Tibial nerve (tissue), 4 donors: ENCODE measurements at regions not wholly inside any gene's neighbourhood (a gene's known extent, or its start where the extent isn't known, plus 50 kb on each side); places are given as distances from the start of the nearest gene placed in this dataset.

Experiments used
- CTCF ChIP-seq, 5 experiments: fragments of 200-600 bp in 3 of 5; fragments of 450-650 bp in 2 of 5; sonication (generic) in 3 of 5; IDR thresholded peaks; one replicate each; pipeline ENCODE4 v1.5.1; 2016 to 2019; ENCODE audit warnings: antibody characterized with exemption in 5 of 5, mild to moderate bottlenecking in 3 of 5, moderate library complexity in 2 of 5
- EP300 ChIP-seq, 2 donors: sonication (generic); formaldehyde crosslinking; IDR thresholded peaks; one replicate each; pipeline ENCODE4 v1.6.1; 2017; ENCODE audit warnings: antibody characterized with exemption in 2 of 2, mild to moderate bottlenecking in 1 of 2
- POLR2A ChIP-seq, 2 donors: fragments of 450-650 bp; IDR thresholded peaks; one replicate each; pipeline ENCODE4 v1.6.1; 2017; ENCODE audit warnings: antibody characterized with exemption in 2 of 2, mild to moderate bottlenecking in 2 of 2, moderate library complexity in 2 of 2

GRCh38 chr16:63695347-63695746, 1426.5 kb downstream of the CDH11 start:
- no peak for TF ChIP-seq CTCF (IDR thresholded peaks at IDR 0.05)
- no peak for TF ChIP-seq POLR2A (IDR thresholded peaks at IDR 0.05)
- no peak for TF ChIP-seq EP300 (IDR thresholded peaks at IDR 0.05)
